ENCODE measurements at regions not wholly inside any gene's neighbourhood (a gene's known extent, or its start where the extent isn't known, plus 50 kb on each side); places are given as distances from the start of the nearest gene placed in this dataset.
A peak's percentile ranks its signal among the peaks of the same experiment; 100 is the strongest.

DNA sequence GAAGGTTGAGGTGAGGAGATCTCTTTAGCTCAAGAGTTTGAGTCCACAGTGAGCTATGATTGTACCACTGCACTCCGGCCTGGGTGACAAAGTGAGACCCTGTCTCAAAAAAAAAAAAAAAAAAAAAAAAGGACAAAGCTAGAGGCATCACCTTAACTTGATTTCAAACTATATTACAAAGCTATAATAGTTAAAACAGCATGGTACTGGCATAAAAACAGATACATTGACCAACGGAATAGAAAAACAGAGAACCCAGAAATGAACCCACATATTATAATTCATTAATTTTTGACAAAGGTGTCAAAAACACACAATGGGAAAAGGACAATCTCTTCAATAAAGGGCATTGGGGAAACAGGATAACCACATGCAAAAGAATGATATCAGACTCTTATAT is 50.8 kb upstream of the MBOAT1 start:
- no peak overlapping the region for H3K27ac Mint-ChIP-seq
- H3K4me1 Mint-ChIP-seq (ENCODE audit: low read depth): 0 out of 2 replicates have a peak, but pooled peaks cover 8% of the 10 kb centered on the region
- no peaks in the 10 kb centered on the region; the same call in 1 of the 2 replicates for H3K27me3 Mint-ChIP-seq (ENCODE audit: insufficient read depth)
- H3K36me3 Mint-ChIP-seq (ENCODE audit: low read depth): no peaks in the 10 kb centered on the region
- no peak for TF ChIP-seq CTCF (IDR thresholded peaks at IDR 0.05)
- no peak for DNase-seq
- 0 out of 2 replicates have a peak, but pooled peaks cover 3% of the 10 kb centered on the region for H3K9me3 Mint-ChIP-seq
- no peak overlapping the region for H3K4me3 Mint-ChIP-seq

DNA sequence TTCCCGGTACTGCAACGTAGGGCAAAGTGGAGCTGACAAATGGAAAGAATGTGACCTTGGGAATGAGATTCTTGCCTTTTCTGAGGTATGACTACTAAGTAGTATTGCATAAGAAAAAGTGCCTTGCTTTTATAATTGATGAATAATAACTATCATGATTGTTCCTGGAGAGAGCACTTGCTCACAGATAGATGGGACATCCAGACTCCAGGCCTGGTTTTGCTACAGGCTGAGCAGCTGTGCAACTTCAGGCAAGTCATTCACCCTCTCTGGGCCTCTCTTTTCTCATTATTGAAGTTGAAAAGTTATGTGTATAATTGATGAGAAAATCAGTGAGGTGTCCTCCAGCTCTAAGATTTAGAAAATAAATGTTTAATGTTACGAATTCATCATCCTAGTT is 53.6 kb upstream of the MBOAT1 start:
- Mint-ChIP-seq H3K4me1 (ENCODE audit: low read depth) (0 out of 2 replicates have a peak, but pooled peaks cover 8% of the 10 kb centered on the region), H3K27me3 (ENCODE audit: insufficient read depth) (peaks cover 5% of the 10 kb centered on the region; the same call in 1 of the 2 replicates), H3K9me3 (0 out of 2 replicates have a peak, but pooled peaks cover 3% of the 10 kb centered on the region)

GRCh38 chr6:20266851-20267608 is 54.8 kb upstream of the MBOAT1 start:
- H3K9me3 Mint-ChIP-seq: 0 out of 2 replicates have a peak, but pooled peaks cover 3% of the 10 kb centered on the region
- H3K27ac Mint-ChIP-seq: no peak overlapping the region
- peak overlapping the region; percentile 39; the same call in 1 of the 2 replicates for H3K4me3 Mint-ChIP-seq
- TF ChIP-seq CTCF (IDR thresholded peaks at IDR 0.05): no peak
- DNase-seq: no peak
- H3K27me3 Mint-ChIP-seq (ENCODE audit: insufficient read depth): peaks cover 14% of the 10 kb centered on the region
- 0 out of 2 replicates have a peak, but pooled peaks cover 8% of the 10 kb centered on the region for H3K4me1 Mint-ChIP-seq (ENCODE audit: low read depth)
- no peaks in the 10 kb centered on the region for H3K36me3 Mint-ChIP-seq (ENCODE audit: low read depth)

More for the DNA sequence above, 53.6 kb upstream of the MBOAT1 start:
- Mint-ChIP-seq H3K36me3 (ENCODE audit: low read depth) (no peaks in the 10 kb centered on the region), H3K4me3 (no peak overlapping the region), H3K27ac (no peak overlapping the region)
- TF ChIP-seq CTCF (IDR thresholded peaks at IDR 0.05): no peak
- DNase-seq: no peak

DNA sequence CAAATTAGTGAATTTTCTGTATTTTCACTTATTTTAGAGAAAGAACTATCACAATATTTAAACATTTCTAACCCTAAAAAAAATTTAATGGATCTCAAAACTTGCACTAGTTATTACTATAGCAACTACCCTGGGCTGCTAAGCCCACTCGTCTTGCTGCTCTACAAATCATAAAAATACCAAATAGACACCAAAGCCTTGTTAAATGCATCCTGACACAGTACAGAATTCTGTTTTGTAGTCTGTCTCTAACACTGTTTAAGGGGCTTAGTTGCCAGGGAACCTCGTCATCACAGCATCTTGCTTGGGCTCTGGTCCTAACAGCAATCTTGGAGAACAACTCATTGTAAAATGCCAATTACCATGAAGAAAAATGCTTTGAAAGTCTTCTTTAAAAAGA is 56.9 kb upstream of the MBOAT1 start:
- H3K27ac Mint-ChIP-seq: no peak overlapping the region
- H3K27me3 Mint-ChIP-seq (ENCODE audit: insufficient read depth): peaks cover 14% of the 10 kb centered on the region
- TF ChIP-seq CTCF (IDR thresholded peaks at IDR 0.05): no peak
- no peaks in the 10 kb centered on the region for H3K9me3 Mint-ChIP-seq
- H3K36me3 Mint-ChIP-seq (ENCODE audit: low read depth): no peaks in the 10 kb centered on the region
- H3K4me3 Mint-ChIP-seq: no peak overlapping the region
- no peak for DNase-seq
- H3K4me1 Mint-ChIP-seq (ENCODE audit: low read depth): 0 out of 2 replicates have a peak, but pooled peaks cover 8% of the 10 kb centered on the region

- no peak for TF ChIP-seq CTCF (IDR thresholded peaks at IDR 0.05)
- no peaks in the 10 kb centered on the region for H3K36me3 Mint-ChIP-seq (ENCODE audit: low read depth)
- H3K27me3 Mint-ChIP-seq (ENCODE audit: insufficient read depth): peaks cover 17% of the 10 kb centered on the region
- no peak overlapping the region for H3K4me3 Mint-ChIP-seq
- H3K27ac Mint-ChIP-seq: no peak overlapping the region
- no peaks in the 10 kb centered on the region for H3K9me3 Mint-ChIP-seq
- H3K4me1 Mint-ChIP-seq (ENCODE audit: low read depth): 0 out of 2 replicates have a peak, but pooled peaks cover 6% of the 10 kb centered on the region
- DNase-seq: no peak
These were observed 59.5 kb upstream of the MBOAT1 start for GRCh38 chr6:20271818-20272217.

All from HFFc6 (cell line).